GM12892 (cell line): ENCODE measurements at regions not wholly inside any gene's neighbourhood (a gene's known extent, or its start where the extent isn't known, plus 50 kb on each side); places are given as distances from the start of the nearest gene placed in this dataset.

Experiments used
- POLR2A ChIP-seq: IDR thresholded peaks from 2 replicates; pipeline ENCODE4 v1.6.1; 2011; ENCODE audit warnings: low read depth, low read length, control low read depth
- POLR2AphosphoS5 ChIP-seq: IDR thresholded peaks from 2 replicates; pipeline ENCODE4 v1.6.1; 2011; ENCODE audit warnings: low read depth, low read length, control low read depth
- TAF1 ChIP-seq: IDR thresholded peaks from 2 replicates; pipeline ENCODE4 v1.6.1; 2011; ENCODE audit warnings: low read depth, mild to moderate bottlenecking, control low read depth, low read length, borderline replicate concordance

- TF ChIP-seq POLR2A, result no peak
- no peak for TF ChIP-seq POLR2AphosphoS5
- no peak for TF ChIP-seq TAF1
Measured at GRCh38 chr14:71658261-71658860, 273.9 kb upstream of the RGS6 start.
